GM12873 (cell line): ENCODE measurements at regions not wholly inside any gene's neighbourhood (a gene's known extent, or its start where the extent isn't known, plus 50 kb on each side); places are given as distances from the start of the nearest gene placed in this dataset.

ENCODE experiments used
- CTCF ChIP-seq: IDR thresholded peaks from 2 replicates; pipeline ENCODE4 v1.5.1; 2012; ENCODE audit warnings: low read depth, mild to moderate bottlenecking, moderate library complexity, low read length, control low read depth; ENCODE audit not compliant: insufficient read depth; ENCODE audit errors: missing control alignments

- no peak for TF ChIP-seq CTCF
Observed at GRCh38 chr6:16020259-16020658, 108.6 kb upstream of the MYLIP start.

GRCh38 chr6:16019462-16019861 lies 109.4 kb upstream of the MYLIP start:
- TF ChIP-seq CTCF = no peak

GRCh38 chr6:16018626-16019025 lies 110.3 kb upstream of the MYLIP start:
- TF ChIP-seq CTCF = no peak

GRCh38 chr6:16007146-16007545 lies 121.7 kb upstream of the MYLIP start:
- no peak for TF ChIP-seq CTCF

- TF ChIP-seq CTCF = no peak
Observed at GRCh38 chr6:16006681-16007080, 122.2 kb upstream of the MYLIP start.

GRCh38 chr6:16004934-16005679 lies 123.8 kb upstream of the MYLIP start:
- no peak for TF ChIP-seq CTCF

- no peak for TF ChIP-seq CTCF
Observed at GRCh38 chr6:16003197-16003491, 125.7 kb upstream of the MYLIP start.
